ENCODE measurements at regions not wholly inside any gene's neighbourhood (a gene's known extent, or its start where the extent isn't known, plus 50 kb on each side); places are given as distances from the start of the nearest gene placed in this dataset.

DNA sequence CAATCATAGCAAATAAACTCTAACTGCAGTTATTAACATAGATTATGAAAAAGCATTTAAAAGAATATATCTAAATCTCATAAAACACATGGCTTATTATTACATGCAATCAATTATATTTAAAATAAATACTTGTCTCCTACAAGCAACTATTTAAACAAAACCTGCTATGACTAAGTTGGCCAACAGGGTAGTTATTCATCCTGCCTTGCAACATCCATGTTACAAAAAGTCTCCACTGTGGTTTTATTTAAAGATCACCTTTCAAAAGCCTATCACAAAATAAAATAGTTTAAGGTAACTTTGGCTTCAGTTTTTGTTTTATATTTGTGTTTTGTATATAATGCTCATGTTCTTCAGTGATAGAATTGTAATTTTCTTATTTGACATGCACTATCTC lies 1127.0 kb upstream of the MAP3K7 start:
- H3K36me3 ChIP-seq = no peaks in the 10 kb centered on the region
- no peak for DNase-seq (ENCODE audit: extremely low spot score in 2 of 2)
- intact Hi-C loops (cut with DNase I) = no loop called here
- no peak for TF ChIP-seq POLR2A (IDR thresholded peaks at IDR 0.05)
- TF ChIP-seq, protein P1, sequence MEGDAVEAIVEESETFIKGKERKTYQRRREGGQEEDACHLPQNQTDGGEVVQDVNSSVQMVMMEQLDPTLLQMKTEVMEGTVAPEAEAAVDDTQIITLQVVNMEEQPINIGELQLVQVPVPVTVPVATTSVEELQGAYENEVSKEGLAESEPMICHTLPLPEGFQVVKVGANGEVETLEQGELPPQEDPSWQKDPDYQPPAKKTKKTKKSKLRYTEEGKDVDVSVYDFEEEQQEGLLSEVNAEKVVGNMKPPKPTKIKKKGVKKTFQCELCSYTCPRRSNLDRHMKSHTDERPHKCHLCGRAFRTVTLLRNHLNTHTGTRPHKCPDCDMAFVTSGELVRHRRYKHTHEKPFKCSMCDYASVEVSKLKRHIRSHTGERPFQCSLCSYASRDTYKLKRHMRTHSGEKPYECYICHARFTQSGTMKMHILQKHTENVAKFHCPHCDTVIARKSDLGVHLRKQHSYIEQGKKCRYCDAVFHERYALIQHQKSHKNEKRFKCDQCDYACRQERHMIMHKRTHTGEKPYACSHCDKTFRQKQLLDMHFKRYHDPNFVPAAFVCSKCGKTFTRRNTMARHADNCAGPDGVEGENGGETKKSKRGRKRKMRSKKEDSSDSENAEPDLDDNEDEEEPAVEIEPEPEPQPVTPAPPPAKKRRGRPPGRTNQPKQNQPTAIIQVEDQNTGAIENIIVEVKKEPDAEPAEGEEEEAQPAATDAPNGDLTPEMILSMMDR (IDR thresholded peaks at IDR 0.05) = no peak
- no peak for TF ChIP-seq POLR2AphosphoS5 (IDR thresholded peaks at IDR 0.05; ENCODE audit: insufficient read depth in 1 of 2, low read depth in 1 of 2)
- H3K27me3 ChIP-seq = no peaks in the 10 kb centered on the region
- H3K4me3 ChIP-seq = no peak overlapping the region
- no peaks in the 10 kb centered on the region for H3K9me3 ChIP-seq
- no peaks in the 10 kb centered on the region for H3K4me1 ChIP-seq
- no peak overlapping the region for H3K27ac ChIP-seq

GRCh38 chr6:91711518-91711917 lies 1124.6 kb upstream of the MAP3K7 start:
- no peaks in the 10 kb centered on the region for H3K4me1 ChIP-seq
- no peaks in the 10 kb centered on the region for H3K9me3 ChIP-seq
- no peak overlapping the region for H3K4me3 ChIP-seq
- no peak overlapping the region for H3K27ac ChIP-seq
- intact Hi-C loops (cut with DNase I) = no loop called here
- no peaks in the 10 kb centered on the region for H3K27me3 ChIP-seq
- DNase-seq (ENCODE audit: extremely low spot score in 2 of 2) = no peak
- no peak for TF ChIP-seq POLR2A (IDR thresholded peaks at IDR 0.05)
- TF ChIP-seq POLR2AphosphoS5 (IDR thresholded peaks at IDR 0.05; ENCODE audit: insufficient read depth in 1 of 2, low read depth in 1 of 2) = no peak
- TF ChIP-seq, protein P1 (IDR thresholded peaks at IDR 0.05) = no peak
- H3K36me3 ChIP-seq = no peaks in the 10 kb centered on the region

DNA sequence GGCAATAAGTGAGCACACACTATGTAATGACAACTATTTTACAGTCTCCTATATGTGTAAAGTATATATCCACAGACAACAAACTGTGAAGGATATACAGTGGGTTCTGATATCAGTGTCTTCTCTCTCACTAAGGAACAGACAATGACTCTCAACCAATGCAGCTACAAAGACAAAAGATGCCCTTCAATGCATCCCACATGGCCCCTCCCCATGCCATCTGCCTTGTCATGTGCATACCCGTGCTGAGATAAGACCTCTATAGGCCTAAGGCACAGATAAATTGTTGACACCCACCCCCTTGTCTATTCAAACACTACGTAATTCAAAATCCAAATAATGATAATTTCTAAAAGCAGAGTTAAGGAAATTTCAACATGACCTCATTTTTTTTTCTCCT lies 1123.5 kb upstream of the MAP3K7 start:
- H3K27ac ChIP-seq = no peak overlapping the region
- DNase-seq (ENCODE audit: extremely low spot score in 2 of 2) = no peak
- no peak overlapping the region for H3K4me3 ChIP-seq
- H3K36me3 ChIP-seq = no peaks in the 10 kb centered on the region
- H3K9me3 ChIP-seq = no peaks in the 10 kb centered on the region
- TF ChIP-seq POLR2AphosphoS5 (IDR thresholded peaks at IDR 0.05; ENCODE audit: insufficient read depth in 1 of 2, low read depth in 1 of 2) (no peak), POLR2A (IDR thresholded peaks at IDR 0.05) (no peak)
- TF ChIP-seq, protein P1 (IDR thresholded peaks at IDR 0.05) = no peak
- no peaks in the 10 kb centered on the region for H3K4me1 ChIP-seq
- intact Hi-C loops (cut with DNase I) = no loop called here
- H3K27me3 ChIP-seq = no peaks in the 10 kb centered on the region

- Histone ChIP-seq H3K4me1 (no peaks in the 10 kb centered on the region), H3K36me3 (no peaks in the 10 kb centered on the region), H3K4me3 (no peak overlapping the region), H3K27ac (no peak overlapping the region), H3K9me3 (no peaks in the 10 kb centered on the region), H3K27me3 (no peaks in the 10 kb centered on the region)
- TF ChIP-seq, protein P1 (IDR thresholded peaks at IDR 0.05) = no peak
- TF ChIP-seq POLR2A (IDR thresholded peaks at IDR 0.05) = no peak
- TF ChIP-seq POLR2AphosphoS5 (IDR thresholded peaks at IDR 0.05; ENCODE audit: insufficient read depth in 1 of 2, low read depth in 1 of 2) = no peak
- intact Hi-C loops (cut with DNase I) = no loop called here
- DNase-seq (ENCODE audit: extremely low spot score in 2 of 2) = no peak
Measured at GRCh38 chr6:91708534-91708933, 1121.7 kb upstream of the MAP3K7 start.

GRCh38 chr6:91705646-91706045 lies 1118.8 kb upstream of the MAP3K7 start:
- no peak for DNase-seq (ENCODE audit: extremely low spot score in 2 of 2)
- Histone ChIP-seq H3K27me3 (no peaks in the 10 kb centered on the region), H3K9me3 (no peaks in the 10 kb centered on the region), H3K4me3 (no peak overlapping the region), H3K27ac (no peak overlapping the region), H3K4me1 (no peaks in the 10 kb centered on the region), H3K36me3 (no peaks in the 10 kb centered on the region)
- TF ChIP-seq POLR2AphosphoS5 (IDR thresholded peaks at IDR 0.05; ENCODE audit: insufficient read depth in 1 of 2, low read depth in 1 of 2) (no peak), POLR2A (IDR thresholded peaks at IDR 0.05) (no peak)
- TF ChIP-seq, protein P1 (IDR thresholded peaks at IDR 0.05) = no peak
- intact Hi-C loops (cut with DNase I) = no loop called here
